HL-60 (cell line): ENCODE measurements at regions not wholly inside any gene's neighbourhood (a gene's known extent, or its start where the extent isn't known, plus 50 kb on each side); places are given as distances from the start of the nearest gene placed in this dataset.
A peak's percentile ranks its signal among the peaks of the same experiment; 100 is the strongest.

Source experiments
- DNase-seq, 2 experiments: peaks; one replicate each; pipeline ENCODE4 v3.0.0-alpha.2; 2010 to 2020; ENCODE audit warnings: low read depth in 1 of 2, low spot score in 1 of 2
- H3K27ac ChIP-seq: fragments of 250-450 bp; sonication (Bioruptor Pico); replicated peaks from 2 replicates; pipeline ENCODE4 v1.5.1; 2020; ENCODE audit warnings: mild to moderate bottlenecking, moderate library complexity
- H3K27me3 ChIP-seq: fragments of 250-450 bp; sonication (Bioruptor Pico); 2 replicates; pipeline ENCODE4 v1.5.1; 2021; ENCODE audit warnings: mild to moderate bottlenecking, moderate library complexity; ENCODE audit not compliant: insufficient read depth, poor library complexity, severe bottlenecking
- H3K4me3 ChIP-seq: replicated peaks from 2 replicates; pipeline ENCODE4 v1.5.1; 2011; ENCODE audit warnings: mild to moderate bottlenecking, control low read depth, low read length; ENCODE audit not compliant: insufficient read depth
- GABPA ChIP-seq: IDR thresholded peaks from 2 replicates; pipeline ENCODE4 v1.6.1; 2012; ENCODE audit warnings: low read depth
- POLR2AphosphoS5 ChIP-seq: IDR thresholded peaks from 2 replicates; pipeline ENCODE4 v1.6.1; 2012; ENCODE audit warnings: low read depth
- SPI1 ChIP-seq: IDR thresholded peaks from 2 replicates; pipeline ENCODE4 v1.6.1; 2012; ENCODE audit warnings: low read depth, mild to moderate bottlenecking, borderline replicate concordance
- TF ChIP-seq, protein P1 (sequence below): IDR thresholded peaks from 2 replicates; pipeline ENCODE4 v1.6.1; 2012; ENCODE audit warnings: low read depth; ENCODE audit not compliant: insufficient replicate concordance
- TF ChIP-seq, protein P2 (sequence below): IDR thresholded peaks from one replicate; pipeline ENCODE4 v1.5.1; 2011; ENCODE audit warnings: low read length, control low read depth, inconsistent platforms; ENCODE audit not compliant: insufficient read depth

DNA sequence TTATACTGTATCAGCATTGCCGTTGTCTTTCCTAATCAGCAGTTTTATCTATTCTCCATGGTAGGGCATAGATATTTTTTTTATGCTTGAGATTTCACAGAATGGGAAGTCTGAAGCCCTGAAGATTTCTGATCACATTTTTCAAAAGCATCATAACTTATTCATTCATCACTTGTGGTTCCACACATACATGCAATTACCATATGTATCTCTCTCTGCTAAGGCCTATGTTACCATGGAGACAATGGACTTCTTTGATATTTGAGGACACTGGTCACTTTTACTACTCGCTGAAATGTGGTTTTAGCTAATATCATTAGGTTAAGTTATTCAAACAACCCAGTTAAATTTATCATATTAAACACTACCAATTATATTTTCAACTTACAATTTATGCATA lies 1827.0 kb downstream of the MRPL39 start:
- no peak for DNase-seq
- Histone ChIP-seq H3K27ac (no peak overlapping the region), H3K27me3 (no peaks in the 10 kb centered on the region), H3K4me3 (no peak overlapping the region)
- TF ChIP-seq, protein P1, sequence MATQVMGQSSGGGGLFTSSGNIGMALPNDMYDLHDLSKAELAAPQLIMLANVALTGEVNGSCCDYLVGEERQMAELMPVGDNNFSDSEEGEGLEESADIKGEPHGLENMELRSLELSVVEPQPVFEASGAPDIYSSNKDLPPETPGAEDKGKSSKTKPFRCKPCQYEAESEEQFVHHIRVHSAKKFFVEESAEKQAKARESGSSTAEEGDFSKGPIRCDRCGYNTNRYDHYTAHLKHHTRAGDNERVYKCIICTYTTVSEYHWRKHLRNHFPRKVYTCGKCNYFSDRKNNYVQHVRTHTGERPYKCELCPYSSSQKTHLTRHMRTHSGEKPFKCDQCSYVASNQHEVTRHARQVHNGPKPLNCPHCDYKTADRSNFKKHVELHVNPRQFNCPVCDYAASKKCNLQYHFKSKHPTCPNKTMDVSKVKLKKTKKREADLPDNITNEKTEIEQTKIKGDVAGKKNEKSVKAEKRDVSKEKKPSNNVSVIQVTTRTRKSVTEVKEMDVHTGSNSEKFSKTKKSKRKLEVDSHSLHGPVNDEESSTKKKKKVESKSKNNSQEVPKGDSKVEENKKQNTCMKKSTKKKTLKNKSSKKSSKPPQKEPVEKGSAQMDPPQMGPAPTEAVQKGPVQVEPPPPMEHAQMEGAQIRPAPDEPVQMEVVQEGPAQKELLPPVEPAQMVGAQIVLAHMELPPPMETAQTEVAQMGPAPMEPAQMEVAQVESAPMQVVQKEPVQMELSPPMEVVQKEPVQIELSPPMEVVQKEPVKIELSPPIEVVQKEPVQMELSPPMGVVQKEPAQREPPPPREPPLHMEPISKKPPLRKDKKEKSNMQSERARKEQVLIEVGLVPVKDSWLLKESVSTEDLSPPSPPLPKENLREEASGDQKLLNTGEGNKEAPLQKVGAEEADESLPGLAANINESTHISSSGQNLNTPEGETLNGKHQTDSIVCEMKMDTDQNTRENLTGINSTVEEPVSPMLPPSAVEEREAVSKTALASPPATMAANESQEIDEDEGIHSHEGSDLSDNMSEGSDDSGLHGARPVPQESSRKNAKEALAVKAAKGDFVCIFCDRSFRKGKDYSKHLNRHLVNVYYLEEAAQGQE, result no peak
- no peak for TF ChIP-seq GABPA
- no peak for TF ChIP-seq SPI1
- TF ChIP-seq, protein P2, sequence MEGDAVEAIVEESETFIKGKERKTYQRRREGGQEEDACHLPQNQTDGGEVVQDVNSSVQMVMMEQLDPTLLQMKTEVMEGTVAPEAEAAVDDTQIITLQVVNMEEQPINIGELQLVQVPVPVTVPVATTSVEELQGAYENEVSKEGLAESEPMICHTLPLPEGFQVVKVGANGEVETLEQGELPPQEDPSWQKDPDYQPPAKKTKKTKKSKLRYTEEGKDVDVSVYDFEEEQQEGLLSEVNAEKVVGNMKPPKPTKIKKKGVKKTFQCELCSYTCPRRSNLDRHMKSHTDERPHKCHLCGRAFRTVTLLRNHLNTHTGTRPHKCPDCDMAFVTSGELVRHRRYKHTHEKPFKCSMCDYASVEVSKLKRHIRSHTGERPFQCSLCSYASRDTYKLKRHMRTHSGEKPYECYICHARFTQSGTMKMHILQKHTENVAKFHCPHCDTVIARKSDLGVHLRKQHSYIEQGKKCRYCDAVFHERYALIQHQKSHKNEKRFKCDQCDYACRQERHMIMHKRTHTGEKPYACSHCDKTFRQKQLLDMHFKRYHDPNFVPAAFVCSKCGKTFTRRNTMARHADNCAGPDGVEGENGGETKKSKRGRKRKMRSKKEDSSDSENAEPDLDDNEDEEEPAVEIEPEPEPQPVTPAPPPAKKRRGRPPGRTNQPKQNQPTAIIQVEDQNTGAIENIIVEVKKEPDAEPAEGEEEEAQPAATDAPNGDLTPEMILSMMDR, result no peak
- no peak for TF ChIP-seq POLR2AphosphoS5

DNA sequence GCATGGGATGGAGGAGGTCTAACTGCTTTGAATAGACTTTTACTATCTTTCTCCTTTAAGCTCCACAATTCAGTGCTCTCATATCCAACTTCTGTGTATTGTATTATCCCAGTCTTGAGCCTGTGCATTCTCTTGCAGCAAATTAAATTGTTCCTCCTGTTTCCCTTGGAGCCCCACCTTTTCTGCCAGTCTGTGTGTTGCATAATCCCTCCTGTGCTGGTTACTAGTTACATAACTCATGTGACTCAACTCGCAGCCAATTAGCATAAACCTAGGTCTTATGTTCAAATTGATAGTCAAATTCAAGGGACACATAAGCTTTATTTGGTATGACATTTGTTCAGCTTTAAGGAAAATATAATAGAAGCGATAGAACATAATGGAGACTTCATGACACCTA lies 1863.5 kb downstream of the MRPL39 start:
- Histone ChIP-seq H3K27ac (no peak overlapping the region), H3K27me3 (no peaks in the 10 kb centered on the region), H3K4me3 (no peak overlapping the region)
- no peak for TF ChIP-seq POLR2AphosphoS5
- TF ChIP-seq, protein P2, result no peak
- TF ChIP-seq, protein P1, result no peak
- no peak for TF ChIP-seq GABPA
- no peak for TF ChIP-seq SPI1
- DNase-seq, result peak; percentile 1 to 28

DNA sequence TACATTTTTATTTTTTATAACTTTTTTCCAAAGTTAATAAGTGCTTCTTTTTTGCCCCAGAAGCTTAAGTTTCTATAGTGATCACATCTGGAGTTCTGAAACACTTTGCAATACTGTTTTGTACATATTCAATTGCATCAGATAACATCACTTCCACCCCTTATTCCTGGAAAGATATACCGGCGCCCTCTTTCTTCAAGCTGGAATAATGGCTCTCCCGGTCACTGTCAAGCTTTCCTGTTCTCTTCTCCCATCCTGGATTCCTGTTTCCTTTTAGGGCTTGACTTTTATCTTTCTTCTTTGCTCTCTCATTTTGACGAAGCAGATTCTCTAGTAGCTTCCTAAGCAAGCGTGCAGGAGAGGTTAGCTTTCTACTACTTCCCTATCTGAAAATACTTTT lies 1866.8 kb downstream of the MRPL39 start:
- Histone ChIP-seq H3K27ac (no peak overlapping the region), H3K27me3 (no peaks in the 10 kb centered on the region), H3K4me3 (no peak overlapping the region)
- TF ChIP-seq, protein P1, result no peak
- TF ChIP-seq GABPA (no peak), POLR2AphosphoS5 (no peak), SPI1 (no peak)
- TF ChIP-seq, protein P2, result no peak
- no peak for DNase-seq
